T-helper 2 cell treated with Interferon-gamma antibody and Interleukin-4, amounts not matched to agents 5 μg/mL and 100 μg/mL, for 36 hours (primary cell): ENCODE measurements at regions not wholly inside any gene's neighbourhood (a gene's known extent, or its start where the extent isn't known, plus 50 kb on each side); places are given as distances from the start of the nearest gene placed in this dataset.

ENCODE experiments used
- DNase-seq: peaks from one replicate; pipeline ENCODE4 v3.0.0; 2021; ENCODE audit warnings: low spot score
- H3K27ac Mint-ChIP-seq: one replicate; pipeline ENCODE4 v1.8.0; 2021; ENCODE audit warnings: mild to moderate bottlenecking, mixed read lengths
- H3K27me3 Mint-ChIP-seq: one replicate; pipeline ENCODE4 v1.8.0; 2021; ENCODE audit warnings: low read depth, mixed read lengths
- H3K36me3 Mint-ChIP-seq: one replicate; pipeline ENCODE4 v1.8.0; 2021; ENCODE audit warnings: low read depth, mixed read lengths
- H3K4me1 Mint-ChIP-seq: one replicate; pipeline ENCODE4 v1.8.0; 2021; ENCODE audit warnings: low read depth, mixed read lengths
- H3K4me3 Mint-ChIP-seq: one replicate; pipeline ENCODE4 v1.8.0; 2022; ENCODE audit warnings: mild to moderate bottlenecking, moderate library complexity, mixed read lengths
- H3K9me3 Mint-ChIP-seq: one replicate; pipeline ENCODE4 v1.8.0; 2021; ENCODE audit warnings: mixed read lengths

GRCh38 chr5:156120777-156121176, 206.2 kb upstream of the SGCD start:
- Mint-ChIP-seq H3K36me3 (no peaks in the 10 kb centered on the region), H3K9me3 (no peaks in the 10 kb centered on the region), H3K27ac (no peak overlapping the region), H3K27me3 (no peaks in the 10 kb centered on the region), H3K4me1 (no peaks in the 10 kb centered on the region), H3K4me3 (no peak overlapping the region)
- no peak for DNase-seq

- H3K27ac Mint-ChIP-seq: no peak overlapping the region
- no peak overlapping the region for H3K4me3 Mint-ChIP-seq
- H3K36me3 Mint-ChIP-seq: no peaks in the 10 kb centered on the region
- no peaks in the 10 kb centered on the region for H3K27me3 Mint-ChIP-seq
- no peaks in the 10 kb centered on the region for H3K4me1 Mint-ChIP-seq
- no peak for DNase-seq
- no peaks in the 10 kb centered on the region for H3K9me3 Mint-ChIP-seq
Measured at GRCh38 chr5:156121234-156121633, 205.7 kb upstream of the SGCD start.

- no peaks in the 10 kb centered on the region for H3K27me3 Mint-ChIP-seq
- H3K9me3 Mint-ChIP-seq: no peaks in the 10 kb centered on the region
- H3K36me3 Mint-ChIP-seq: no peaks in the 10 kb centered on the region
- no peak overlapping the region for H3K27ac Mint-ChIP-seq
- no peak for DNase-seq
- H3K4me3 Mint-ChIP-seq: no peak overlapping the region
- no peaks in the 10 kb centered on the region for H3K4me1 Mint-ChIP-seq
Measured at GRCh38 chr5:156121882-156122281, 205.1 kb upstream of the SGCD start.

GRCh38 chr5:156124708-156125107, 202.3 kb upstream of the SGCD start:
- no peaks in the 10 kb centered on the region for H3K27me3 Mint-ChIP-seq
- DNase-seq: no peak
- no peaks in the 10 kb centered on the region for H3K4me1 Mint-ChIP-seq
- H3K27ac Mint-ChIP-seq: no peak overlapping the region
- H3K36me3 Mint-ChIP-seq: no peaks in the 10 kb centered on the region
- H3K9me3 Mint-ChIP-seq: no peaks in the 10 kb centered on the region
- H3K4me3 Mint-ChIP-seq: no peak overlapping the region

GRCh38 chr5:156125118-156125517, 201.8 kb upstream of the SGCD start:
- Mint-ChIP-seq H3K27me3 (no peaks in the 10 kb centered on the region), H3K4me1 (no peaks in the 10 kb centered on the region), H3K9me3 (no peaks in the 10 kb centered on the region), H3K27ac (no peak overlapping the region), H3K4me3 (no peak overlapping the region), H3K36me3 (no peaks in the 10 kb centered on the region)
- no peak for DNase-seq

- no peak for DNase-seq
- no peak overlapping the region for H3K4me3 Mint-ChIP-seq
- no peak overlapping the region for H3K27ac Mint-ChIP-seq
- H3K36me3 Mint-ChIP-seq: no peaks in the 10 kb centered on the region
- H3K9me3 Mint-ChIP-seq: no peaks in the 10 kb centered on the region
- H3K27me3 Mint-ChIP-seq: no peaks in the 10 kb centered on the region
- H3K4me1 Mint-ChIP-seq: no peaks in the 10 kb centered on the region
Measured at GRCh38 chr5:156126716-156127115, 200.2 kb upstream of the SGCD start.

- Mint-ChIP-seq H3K36me3 (no peaks in the 10 kb centered on the region), H3K4me3 (no peak overlapping the region), H3K27ac (no peak overlapping the region), H3K9me3 (no peaks in the 10 kb centered on the region), H3K4me1 (no peaks in the 10 kb centered on the region), H3K27me3 (no peaks in the 10 kb centered on the region)
- DNase-seq: no peak
Measured at GRCh38 chr5:156128026-156128425, 198.9 kb upstream of the SGCD start.

GRCh38 chr5:156134216-156134615, 192.7 kb upstream of the SGCD start:
- Mint-ChIP-seq H3K36me3 (no peaks in the 10 kb centered on the region), H3K9me3 (no peaks in the 10 kb centered on the region), H3K4me1 (no peaks in the 10 kb centered on the region), H3K27ac (no peak overlapping the region), H3K4me3 (no peak overlapping the region), H3K27me3 (no peaks in the 10 kb centered on the region)
- no peak for DNase-seq

- Mint-ChIP-seq H3K9me3 (no peaks in the 10 kb centered on the region), H3K4me1 (no peaks in the 10 kb centered on the region)
- DNase-seq: no peak
Measured at GRCh38 chr5:156135531-156135930, 191.4 kb upstream of the SGCD start.

GRCh38 chr5:156137071-156137869, 189.7 kb upstream of the SGCD start:
- H3K9me3 Mint-ChIP-seq: peaks cover 2% of the 10 kb centered on the region
- no peak overlapping the region for H3K4me3 Mint-ChIP-seq
- DNase-seq: no peak
- H3K27ac Mint-ChIP-seq: no peak overlapping the region
- no peaks in the 10 kb centered on the region for H3K4me1 Mint-ChIP-seq
- H3K36me3 Mint-ChIP-seq: no peaks in the 10 kb centered on the region
- H3K27me3 Mint-ChIP-seq: no peaks in the 10 kb centered on the region

More at GRCh38 chr5:156135531-156135930, 191.4 kb upstream of the SGCD start:
- Mint-ChIP-seq H3K27ac (no peak overlapping the region), H3K36me3 (no peaks in the 10 kb centered on the region), H3K4me3 (no peak overlapping the region), H3K27me3 (no peaks in the 10 kb centered on the region)

GRCh38 chr5:156142867-156143266, 184.1 kb upstream of the SGCD start:
- no peaks in the 10 kb centered on the region for H3K4me1 Mint-ChIP-seq
- H3K27me3 Mint-ChIP-seq: no peaks in the 10 kb centered on the region
- DNase-seq: no peak
- H3K9me3 Mint-ChIP-seq: peaks cover 7% of the 10 kb centered on the region
- no peak overlapping the region for H3K27ac Mint-ChIP-seq
- no peak overlapping the region for H3K4me3 Mint-ChIP-seq
- H3K36me3 Mint-ChIP-seq: no peaks in the 10 kb centered on the region

- Mint-ChIP-seq H3K27ac (no peak overlapping the region), H3K9me3 (peaks cover 4% of the 10 kb centered on the region), H3K36me3 (no peaks in the 10 kb centered on the region), H3K4me3 (no peak overlapping the region), H3K27me3 (no peaks in the 10 kb centered on the region), H3K4me1 (no peaks in the 10 kb centered on the region)
- DNase-seq: no peak
Measured at GRCh38 chr5:156147261-156147943, 179.6 kb upstream of the SGCD start.

- Mint-ChIP-seq H3K27ac (no peak overlapping the region), H3K4me3 (no peak overlapping the region), H3K36me3 (no peaks in the 10 kb centered on the region), H3K9me3 (no peaks in the 10 kb centered on the region), H3K27me3 (no peaks in the 10 kb centered on the region), H3K4me1 (no peaks in the 10 kb centered on the region)
- no peak for DNase-seq
Measured at GRCh38 chr5:156147944-156148285, 179.0 kb upstream of the SGCD start.

- H3K27ac Mint-ChIP-seq: no peak overlapping the region
- no peaks in the 10 kb centered on the region for H3K4me1 Mint-ChIP-seq
- no peak for DNase-seq
- no peak overlapping the region for H3K4me3 Mint-ChIP-seq
- H3K27me3 Mint-ChIP-seq: no peaks in the 10 kb centered on the region
- no peaks in the 10 kb centered on the region for H3K36me3 Mint-ChIP-seq
- no peaks in the 10 kb centered on the region for H3K9me3 Mint-ChIP-seq
Measured at GRCh38 chr5:156148301-156148700, 178.7 kb upstream of the SGCD start.

GRCh38 chr5:156149213-156149612, 177.8 kb upstream of the SGCD start:
- H3K27ac Mint-ChIP-seq: no peak overlapping the region
- no peak overlapping the region for H3K4me3 Mint-ChIP-seq
- no peaks in the 10 kb centered on the region for H3K4me1 Mint-ChIP-seq
- H3K9me3 Mint-ChIP-seq: no peaks in the 10 kb centered on the region
- no peak for DNase-seq
- no peaks in the 10 kb centered on the region for H3K27me3 Mint-ChIP-seq
- no peaks in the 10 kb centered on the region for H3K36me3 Mint-ChIP-seq
